Body of pancreas (tissue), 4 donors: ENCODE measurements at regions not wholly inside any gene's neighbourhood (a gene's known extent, or its start where the extent isn't known, plus 50 kb on each side); places are given as distances from the start of the nearest gene placed in this dataset.

ENCODE experiments used
- CTCF ChIP-seq, 7 experiments: fragments of 450-650 bp in 4 of 7; fragments of 200-600 bp in 3 of 7; sonication (generic) in 3 of 7; IDR thresholded peaks; one replicate each; pipeline ENCODE4 v1.5.1; 2016 to 2019; ENCODE audit warnings: antibody characterized with exemption in 7 of 7
- POLR2A ChIP-seq, 3 donors: fragments of 450-650 bp; IDR thresholded peaks; one replicate each; pipeline ENCODE4 v1.6.1; 2016; ENCODE audit warnings: antibody characterized with exemption in 3 of 3, mild to moderate bottlenecking in 2 of 3

DNA sequence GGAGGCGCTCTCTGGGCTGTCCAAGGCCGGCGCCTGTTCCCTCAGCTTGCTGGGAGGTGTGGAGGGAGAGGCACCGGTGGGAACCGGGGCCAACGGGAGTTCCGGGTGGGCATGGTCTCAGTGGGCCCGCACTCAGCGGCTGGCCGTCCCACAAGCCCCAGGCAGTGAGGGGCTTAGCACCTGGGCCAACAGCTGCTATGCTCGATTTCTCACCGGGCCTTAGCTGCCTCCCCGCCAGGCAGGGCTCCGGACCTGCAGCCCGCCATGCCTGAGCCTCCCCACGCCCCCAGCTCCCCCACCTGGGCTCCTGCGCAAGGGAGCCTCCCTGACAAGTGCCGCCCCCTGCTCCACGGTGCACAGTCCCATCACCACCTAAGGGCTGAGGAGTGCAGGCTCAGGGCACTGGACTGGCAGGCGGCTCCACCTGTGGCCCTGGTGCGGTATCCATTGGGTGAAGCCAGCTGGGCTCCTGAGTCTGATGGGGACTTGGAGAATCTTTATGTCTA lies 276.5 kb downstream of the SH2D4B start:
- TF ChIP-seq CTCF (IDR thresholded peaks at IDR 0.05) (no peak), POLR2A (IDR thresholded peaks at IDR 0.05) (no peak)
